Amygdala (tissue), 56 donors: ENCODE measurements at regions not wholly inside any gene's neighbourhood (a gene's known extent, or its start where the extent isn't known, plus 50 kb on each side); places are given as distances from the start of the nearest gene placed in this dataset.

ENCODE experiments used
- DNase-seq, 56 donors: peaks; one replicate each; lab custom pipeline; 2025; lab: John Stamatoyannopoulos, UW

GRCh38 chrX:16222151-16222550 lies 54.9 kb downstream of the MAGEB17 start:
- no peak for DNase-seq

- no peak for DNase-seq
Observed at GRCh38 chrX:16223385-16223784, 56.1 kb downstream of the MAGEB17 start.

GRCh38 chrX:16239211-16239610 lies 71.9 kb downstream of the MAGEB17 start:
- DNase-seq = no peak

- no peak for DNase-seq
Observed at GRCh38 chrX:16240231-16240905, 73.1 kb downstream of the MAGEB17 start.

- DNase-seq = no peak
Observed at GRCh38 chrX:16240968-16241367, 73.7 kb downstream of the MAGEB17 start.

GRCh38 chrX:16250296-16250695 lies 83.0 kb downstream of the MAGEB17 start:
- DNase-seq = no peak

- no peak for DNase-seq
Observed at GRCh38 chrX:16251782-16252181, 84.5 kb downstream of the MAGEB17 start.

DNA sequence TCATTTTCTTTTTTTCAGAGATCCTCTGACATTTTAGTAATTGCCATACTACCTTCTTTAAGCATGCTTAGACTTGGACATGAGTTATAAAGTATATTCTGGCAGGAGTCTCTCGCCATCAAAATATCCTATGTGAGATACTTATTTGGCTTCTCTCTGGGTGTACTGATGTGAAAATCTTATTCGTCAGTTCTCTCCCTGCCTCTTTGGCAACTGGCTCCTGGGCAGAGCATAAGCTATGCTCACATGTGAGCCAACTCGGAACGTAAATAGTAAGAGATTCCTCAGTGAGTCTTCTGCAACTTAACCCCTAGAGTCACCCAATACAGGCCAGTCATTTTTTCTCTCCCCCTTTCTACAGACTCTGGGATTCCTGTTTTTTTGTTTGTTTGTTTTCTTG lies 91.6 kb downstream of the MAGEB17 start:
- DNase-seq = no peak

GRCh38 chrX:16267431-16267830 lies 100.2 kb downstream of the MAGEB17 start:
- DNase-seq = no peak

GRCh38 chrX:16268206-16268605 lies 100.9 kb downstream of the MAGEB17 start:
- DNase-seq = no peak

GRCh38 chrX:16278927-16279326 lies 111.6 kb downstream of the MAGEB17 start:
- DNase-seq = no peak

GRCh38 chrX:16282209-16282608 lies 114.9 kb downstream of the MAGEB17 start:
- no peak for DNase-seq

- DNase-seq = no peak
Observed at GRCh38 chrX:16284842-16285241, 117.6 kb downstream of the MAGEB17 start.

DNA sequence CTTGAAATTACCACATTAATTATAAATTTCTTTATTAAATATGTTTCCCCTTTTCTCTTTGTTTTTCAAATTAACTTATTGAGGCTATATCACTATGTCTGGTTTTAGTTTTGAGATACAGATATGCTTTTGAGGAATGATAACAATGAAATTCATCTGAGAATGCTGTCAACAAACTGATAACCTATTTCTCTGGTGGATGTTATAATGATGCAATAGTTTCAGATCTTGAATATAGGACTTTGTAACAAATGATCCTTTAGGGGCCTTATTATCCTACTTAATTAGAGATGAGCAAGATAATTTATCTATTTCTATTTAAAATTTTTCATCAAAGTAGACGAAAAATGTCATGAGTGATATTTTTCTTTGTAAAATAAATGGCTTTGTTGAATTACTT lies 123.7 kb downstream of the MAGEB17 start:
- DNase-seq = no peak

- DNase-seq = no peak
Observed at GRCh38 chrX:16300831-16301230, 133.6 kb downstream of the MAGEB17 start.

GRCh38 chrX:16304751-16305150 lies 137.5 kb downstream of the MAGEB17 start:
- no peak for DNase-seq

- no peak for DNase-seq
Observed at GRCh38 chrX:16305187-16305586, 137.9 kb downstream of the MAGEB17 start.

- DNase-seq = no peak
Observed at GRCh38 chrX:16307950-16308349, 140.7 kb downstream of the MAGEB17 start.

DNA sequence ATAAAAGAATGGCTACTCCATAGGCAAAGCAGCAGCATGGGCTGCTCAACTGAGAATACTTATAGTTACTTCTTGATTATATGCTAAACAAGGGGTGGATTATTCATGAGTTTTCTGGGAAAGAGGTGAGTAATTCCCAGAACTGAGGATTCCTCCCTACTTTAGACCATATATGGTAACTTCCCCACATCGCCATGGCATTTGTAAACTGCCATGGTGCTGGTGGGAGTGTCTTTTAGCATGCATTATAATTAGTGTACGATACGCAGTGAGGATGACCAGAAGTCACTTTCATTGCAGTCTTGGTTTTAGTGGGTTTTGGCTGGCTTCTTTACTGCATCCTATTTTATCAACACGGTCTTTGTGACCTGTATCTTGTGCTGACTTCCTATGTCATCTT lies 141.5 kb downstream of the MAGEB17 start:
- no peak for DNase-seq

- DNase-seq = no peak
Observed at GRCh38 chrX:16310326-16310725, 143.0 kb downstream of the MAGEB17 start.

DNA sequence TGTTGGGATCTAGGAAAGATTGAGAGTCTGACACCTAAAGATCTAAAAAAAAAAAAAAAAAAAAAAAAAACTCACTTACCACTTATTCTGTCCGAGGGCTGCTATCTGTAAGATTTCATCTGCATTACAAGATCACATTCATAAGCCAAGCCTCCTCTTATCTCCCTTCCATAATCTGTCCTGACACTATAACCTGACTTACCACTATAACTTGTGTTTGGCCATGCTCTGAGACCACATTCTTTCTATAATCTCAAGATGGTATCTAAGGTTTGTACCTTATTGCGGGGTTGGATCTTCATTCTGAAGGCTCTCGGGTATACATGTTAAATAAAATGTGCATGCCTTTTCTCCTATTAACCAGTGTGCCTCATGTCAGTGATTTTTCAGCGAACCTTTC lies 144.4 kb downstream of the MAGEB17 start:
- DNase-seq = no peak

DNA sequence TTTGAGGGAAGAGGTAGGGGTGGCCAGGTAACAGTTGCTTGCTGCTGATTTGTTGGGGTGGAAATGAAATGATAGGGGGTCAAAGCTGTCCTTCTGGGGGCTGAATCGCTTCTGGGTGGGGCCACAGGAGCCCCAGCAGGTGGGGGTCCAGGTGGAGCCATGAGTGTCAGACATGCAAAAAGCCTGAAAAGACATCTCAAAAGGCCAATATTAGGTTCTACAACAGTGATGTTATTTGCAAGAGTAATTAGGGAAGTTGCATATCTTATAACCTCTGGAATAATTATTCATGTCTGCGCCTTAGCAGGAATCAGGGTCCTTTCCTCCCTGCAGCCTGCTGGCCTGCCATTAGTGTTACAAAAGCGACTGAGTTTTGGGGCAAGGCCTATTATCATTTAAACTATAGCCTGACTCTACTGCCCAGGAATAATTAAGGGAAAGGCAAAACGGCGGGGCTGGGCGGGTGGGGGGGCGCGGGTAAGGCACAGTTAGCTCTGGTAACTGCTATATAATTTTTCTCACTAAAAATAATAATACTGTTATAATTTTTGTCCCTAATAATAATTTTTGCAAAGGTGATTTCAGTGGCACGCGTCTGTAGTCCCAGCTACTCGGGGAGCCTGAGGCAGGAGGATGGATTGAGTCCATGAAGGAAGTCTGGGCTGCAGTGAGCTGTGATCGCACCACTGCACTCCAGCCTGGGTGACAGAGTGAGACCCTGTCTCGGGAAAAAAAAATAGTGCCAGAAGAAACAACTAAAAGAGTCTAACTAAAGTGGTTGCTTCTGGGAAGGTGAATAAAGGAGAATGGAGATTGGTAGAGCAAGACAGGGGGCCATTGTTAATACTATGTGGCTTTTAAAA lies 145.7 kb downstream of the MAGEB17 start:
- DNase-seq = no peak
